ENCODE measurements at regions not wholly inside any gene's neighbourhood (a gene's known extent, or its start where the extent isn't known, plus 50 kb on each side); places are given as distances from the start of the nearest gene placed in this dataset.

DNA sequence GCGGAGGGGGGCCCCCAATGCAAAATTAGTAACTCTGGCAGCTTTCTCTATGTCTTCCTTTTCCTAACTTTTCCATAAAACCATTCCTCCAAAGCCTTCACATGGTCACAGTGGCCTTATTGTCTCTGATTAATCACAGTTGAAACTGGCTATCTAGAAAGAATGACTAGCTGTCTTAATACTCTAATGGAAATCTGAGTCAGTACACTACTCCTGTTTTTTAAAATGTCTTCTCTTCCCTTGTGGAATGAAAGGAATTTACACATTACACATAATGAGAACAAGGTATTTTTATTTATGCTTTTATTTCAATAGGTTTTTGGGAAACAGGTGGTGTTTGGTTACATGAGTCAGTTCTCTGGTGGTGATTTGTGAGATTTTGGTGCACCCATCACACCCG, 66.3 kb upstream of the PUDP start:
- no peak for TF ChIP-seq POLR2A (IDR thresholded peaks at IDR 0.05; ENCODE audit: low read depth, low read length)
- TF ChIP-seq POLR2AphosphoS5 (IDR thresholded peaks at IDR 0.05; ENCODE audit: low read depth, low read length): no peak

Measured in GM12892 (cell line).